Transverse colon (tissue), 4 donors: ENCODE measurements at regions not wholly inside any gene's neighbourhood (a gene's known extent, or its start where the extent isn't known, plus 50 kb on each side); places are given as distances from the start of the nearest gene placed in this dataset.

ENCODE experiments used
- CTCF ChIP-seq, 5 experiments: fragments of 200-600 bp in 3 of 5; fragments of 450-650 bp in 2 of 5; sonication (generic) in 3 of 5; IDR thresholded peaks; 1 replicate in 2 of 5; 2 replicates in 3 of 5; pipeline ENCODE4 v1.5.1; 2016 to 2017; ENCODE audit warnings: antibody characterized with exemption in 5 of 5, inconsistent platforms in 3 of 5, mild to moderate bottlenecking in 2 of 5, moderate library complexity in 1 of 5
- EP300 ChIP-seq: sonication (generic); formaldehyde crosslinking; IDR thresholded peaks from one replicate; pipeline ENCODE4 v1.6.1; 2017; ENCODE audit warnings: antibody characterized with exemption, low read depth
- POLR2A ChIP-seq: fragments of 450-650 bp; IDR thresholded peaks from one replicate; pipeline ENCODE4 v1.6.1; 2016; ENCODE audit warnings: antibody characterized with exemption, mild to moderate bottlenecking, moderate library complexity
- POLR2AphosphoS5 ChIP-seq, 3 donors: sonication (generic); formaldehyde crosslinking; IDR thresholded peaks; one replicate each; pipeline ENCODE4 v1.6.1; 2016; ENCODE audit warnings: antibody characterized with exemption in 3 of 3

- TF ChIP-seq POLR2A (no peak), CTCF (IDR thresholded peaks at IDR 0.05) (no peak), POLR2AphosphoS5 (IDR thresholded peaks at IDR 0.05) (no peak), EP300 (no peak)
Observed at GRCh38 chr1:98072047-98072446, 151.2 kb upstream of the DPYD start.
